Osteoblast (primary cell): ENCODE measurements at regions not wholly inside any gene's neighbourhood (a gene's known extent, or its start where the extent isn't known, plus 50 kb on each side); places are given as distances from the start of the nearest gene placed in this dataset.

Source experiments
- DNase-seq: peaks from one replicate; pipeline ENCODE4 v3.0.0; 2011; ENCODE audit warnings: low spot score, mixed read lengths; ENCODE audit not compliant: insufficient read length; ENCODE audit errors: missing footprints
- H2AFZ ChIP-seq: 2 replicates; pipeline ENCODE4 v1.6.0; 2011; ENCODE audit warnings: mild to moderate bottlenecking, low read length
- H3K27ac ChIP-seq: 2 replicates; pipeline ENCODE4 v1.5.1; 2011; ENCODE audit warnings: mild to moderate bottlenecking, low read depth, low read length, moderate library complexity
- H3K27me3 ChIP-seq: 2 replicates; pipeline ENCODE4 v1.6.0; 2012; ENCODE audit warnings: mild to moderate bottlenecking, control low read depth, inconsistent platforms, low read length, moderate library complexity; ENCODE audit not compliant: insufficient read depth
- H3K36me3 ChIP-seq: 2 replicates; pipeline ENCODE4 v1.5.1; 2011; ENCODE audit warnings: mild to moderate bottlenecking, low read length, control low read depth, moderate library complexity; ENCODE audit not compliant: insufficient read depth
- H3K4me1 ChIP-seq: 2 replicates; pipeline ENCODE4 v1.5.1; 2011; ENCODE audit warnings: mild to moderate bottlenecking, low read length, control low read depth, moderate library complexity; ENCODE audit not compliant: insufficient read depth
- H3K4me2 ChIP-seq: 2 replicates; pipeline ENCODE4 v1.6.0; 2011; ENCODE audit warnings: mild to moderate bottlenecking, low read length; ENCODE audit not compliant: insufficient read depth
- H3K4me3 ChIP-seq: fragments of 200-600 bp; sonication (generic); 3 replicates; pipeline ENCODE4 v1.5.1; 2012; ENCODE audit warnings: mild to moderate bottlenecking, low read length, inconsistent platforms; ENCODE audit not compliant: insufficient read depth
- H3K79me2 ChIP-seq: 2 replicates; pipeline ENCODE4 v1.6.0; 2012; ENCODE audit warnings: mild to moderate bottlenecking, low read length, control low read depth, inconsistent platforms; ENCODE audit not compliant: insufficient read depth
- H3K9me3 ChIP-seq: 2 replicates; pipeline ENCODE4 v1.5.1; 2011; ENCODE audit warnings: low read depth, low read length, control low read depth
- H4K20me1 ChIP-seq: 2 replicates; pipeline ENCODE4 v1.6.0; 2012; ENCODE audit warnings: mild to moderate bottlenecking, low read length, control low read depth; ENCODE audit not compliant: insufficient read depth
- CTCF ChIP-seq: IDR thresholded peaks from 2 replicates; pipeline ENCODE4 v1.5.1; 2011; ENCODE audit warnings: mild to moderate bottlenecking, low read depth, low read length, moderate library complexity; ENCODE audit errors: extremely low read depth

- H3K27ac ChIP-seq, result no peak overlapping the region
- H3K4me3 ChIP-seq, result no peak overlapping the region
- no peaks in the 10 kb centered on the region for H3K79me2 ChIP-seq
- no peaks in the 10 kb centered on the region for H3K9me3 ChIP-seq
- H3K36me3 ChIP-seq, result no peaks in the 10 kb centered on the region
- no peak overlapping the region for H3K4me2 ChIP-seq
- TF ChIP-seq CTCF, result no peak
- peaks cover 3% of the 10 kb centered on the region for H3K4me1 ChIP-seq
- no peak for DNase-seq
- no peaks in the 10 kb centered on the region for H3K27me3 ChIP-seq
- no peaks in the 10 kb centered on the region for H4K20me1 ChIP-seq
- no peak overlapping the region for H2AFZ ChIP-seq
Observed at GRCh38 chr1:173300061-173301044, 93.2 kb upstream of the TNFSF4 start.

- H3K4me2 ChIP-seq, result no peak overlapping the region
- H3K4me3 ChIP-seq, result no peak overlapping the region
- no peaks in the 10 kb centered on the region for H4K20me1 ChIP-seq
- DNase-seq, result no peak
- H3K27me3 ChIP-seq, result no peaks in the 10 kb centered on the region
- no peaks in the 10 kb centered on the region for H3K79me2 ChIP-seq
- no peak overlapping the region for H2AFZ ChIP-seq
- H3K9me3 ChIP-seq, result no peaks in the 10 kb centered on the region
- H3K27ac ChIP-seq, result no peak overlapping the region
- no peaks in the 10 kb centered on the region for H3K4me1 ChIP-seq
- no peak for TF ChIP-seq CTCF
- H3K36me3 ChIP-seq, result no peaks in the 10 kb centered on the region
Observed at GRCh38 chr1:173301507-173301906, 94.4 kb upstream of the TNFSF4 start.

GRCh38 chr1:173302366-173302765, 95.2 kb upstream of the TNFSF4 start:
- H3K9me3 ChIP-seq, result no peaks in the 10 kb centered on the region
- H3K27me3 ChIP-seq, result no peaks in the 10 kb centered on the region
- H3K79me2 ChIP-seq, result no peaks in the 10 kb centered on the region
- TF ChIP-seq CTCF, result no peak
- H3K27ac ChIP-seq, result no peak overlapping the region
- no peaks in the 10 kb centered on the region for H3K36me3 ChIP-seq
- H4K20me1 ChIP-seq, result no peaks in the 10 kb centered on the region
- H3K4me1 ChIP-seq, result no peaks in the 10 kb centered on the region
- no peak for DNase-seq
- H3K4me3 ChIP-seq, result no peak overlapping the region
- no peak overlapping the region for H3K4me2 ChIP-seq
- H2AFZ ChIP-seq, result no peak overlapping the region
